B cell (primary cell): ENCODE measurements at regions not wholly inside any gene's neighbourhood (a gene's known extent, or its start where the extent isn't known, plus 50 kb on each side); places are given as distances from the start of the nearest gene placed in this dataset.

ENCODE experiments used
- EZH2 ChIP-seq: IDR thresholded peaks from 2 replicates; pipeline ENCODE4 v1.6.1; 2012; ENCODE audit warnings: borderline replicate concordance, low read depth, mild to moderate bottlenecking, moderate library complexity, low read length; ENCODE audit not compliant: insufficient read depth, poor library complexity, severe bottlenecking
- TF ChIP-seq, protein P1 (sequence below): fragments of 200-600 bp; IDR thresholded peaks from one replicate; pipeline ENCODE4 v1.8.0; 2022; ENCODE audit warnings: antibody characterized with exemption, mild to moderate bottlenecking

DNA sequence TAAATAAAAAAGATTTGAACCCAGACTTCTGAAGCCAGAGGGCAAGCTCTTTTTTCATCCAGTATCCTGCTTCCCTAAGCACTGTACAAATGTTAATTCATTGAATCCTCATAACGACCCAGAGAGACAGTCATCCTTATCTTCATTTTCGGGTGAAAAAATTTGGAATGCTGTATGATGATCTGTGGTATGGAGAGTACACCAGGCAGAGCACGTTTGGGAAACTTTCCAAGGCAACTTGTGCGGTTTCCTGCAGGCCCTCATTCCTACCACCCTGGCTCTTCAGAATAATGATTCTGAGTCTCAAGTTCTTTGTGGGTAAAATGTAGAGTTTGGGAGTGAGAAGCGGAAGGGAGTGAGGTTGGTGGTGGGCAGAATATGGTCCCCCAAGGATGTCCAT lies 177.9 kb upstream of the CADM1 start:
- TF ChIP-seq, protein P1, sequence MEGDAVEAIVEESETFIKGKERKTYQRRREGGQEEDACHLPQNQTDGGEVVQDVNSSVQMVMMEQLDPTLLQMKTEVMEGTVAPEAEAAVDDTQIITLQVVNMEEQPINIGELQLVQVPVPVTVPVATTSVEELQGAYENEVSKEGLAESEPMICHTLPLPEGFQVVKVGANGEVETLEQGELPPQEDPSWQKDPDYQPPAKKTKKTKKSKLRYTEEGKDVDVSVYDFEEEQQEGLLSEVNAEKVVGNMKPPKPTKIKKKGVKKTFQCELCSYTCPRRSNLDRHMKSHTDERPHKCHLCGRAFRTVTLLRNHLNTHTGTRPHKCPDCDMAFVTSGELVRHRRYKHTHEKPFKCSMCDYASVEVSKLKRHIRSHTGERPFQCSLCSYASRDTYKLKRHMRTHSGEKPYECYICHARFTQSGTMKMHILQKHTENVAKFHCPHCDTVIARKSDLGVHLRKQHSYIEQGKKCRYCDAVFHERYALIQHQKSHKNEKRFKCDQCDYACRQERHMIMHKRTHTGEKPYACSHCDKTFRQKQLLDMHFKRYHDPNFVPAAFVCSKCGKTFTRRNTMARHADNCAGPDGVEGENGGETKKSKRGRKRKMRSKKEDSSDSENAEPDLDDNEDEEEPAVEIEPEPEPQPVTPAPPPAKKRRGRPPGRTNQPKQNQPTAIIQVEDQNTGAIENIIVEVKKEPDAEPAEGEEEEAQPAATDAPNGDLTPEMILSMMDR: no peak
- TF ChIP-seq EZH2: no peak
